H9 (cell line): ENCODE measurements at regions not wholly inside any gene's neighbourhood (a gene's known extent, or its start where the extent isn't known, plus 50 kb on each side); places are given as distances from the start of the nearest gene placed in this dataset.

Experiments used
- DNase-seq: peaks from one replicate; pipeline ENCODE4 v3.0.0-alpha.2; 2017
- H2AFZ ChIP-seq: one replicate; pipeline ENCODE4 v1.6.1; 2013; ENCODE audit warnings: mild to moderate bottlenecking, low read length, control low read depth, moderate library complexity
- H2AK5ac ChIP-seq: 2 replicates; pipeline ENCODE4 v1.6.1; 2013; ENCODE audit warnings: low read length, control low read depth, mixed read lengths; ENCODE audit not compliant: insufficient read length
- H2BK120ac ChIP-seq: one replicate; pipeline ENCODE4 v1.6.1; 2013; ENCODE audit warnings: low read depth, mild to moderate bottlenecking, low read length, control low read depth, inconsistent platforms; ENCODE audit not compliant: poor library complexity, severe bottlenecking
- H2BK12ac ChIP-seq: 2 replicates; pipeline ENCODE4 v1.6.1; 2013; ENCODE audit warnings: low read length, control low read depth, mixed read lengths, low read depth; ENCODE audit not compliant: insufficient read length
- H2BK15ac ChIP-seq: 2 replicates; pipeline ENCODE4 v1.6.1; 2013; ENCODE audit warnings: low read depth, low read length, control low read depth
- H2BK20ac ChIP-seq: one replicate; pipeline ENCODE4 v1.6.1; 2013; ENCODE audit warnings: low read depth, mild to moderate bottlenecking, low read length, control low read depth, inconsistent platforms; ENCODE audit not compliant: poor library complexity, severe bottlenecking
- H2BK5ac ChIP-seq: 2 replicates; pipeline ENCODE4 v1.6.1; 2013; ENCODE audit warnings: low read length, control low read depth, mixed read lengths; ENCODE audit not compliant: insufficient read length
- H3K14ac ChIP-seq: 2 replicates; pipeline ENCODE4 v1.6.1; 2013; ENCODE audit warnings: low read length, control low read depth; ENCODE audit not compliant: insufficient read depth
- H3K18ac ChIP-seq: 2 replicates; pipeline ENCODE4 v1.6.1; 2013; ENCODE audit warnings: low read depth, mild to moderate bottlenecking, mixed read lengths, low read length, control low read depth; ENCODE audit not compliant: insufficient read length
- H3K23ac ChIP-seq: 2 replicates; pipeline ENCODE4 v1.6.1; 2013; ENCODE audit warnings: low read length, control low read depth, mixed read lengths, low read depth; ENCODE audit not compliant: insufficient read length
- H3K23me2 ChIP-seq: 2 replicates; pipeline ENCODE4 v1.6.1; 2013; ENCODE audit warnings: low read depth, mild to moderate bottlenecking, mixed read lengths, low read length, control low read depth; ENCODE audit not compliant: insufficient read length, poor library complexity, severe bottlenecking
- H3K27ac ChIP-seq: 2 replicates; pipeline ENCODE4 v1.5.1; 2013; ENCODE audit warnings: low read length, control low read depth, mixed read lengths, low read depth; ENCODE audit not compliant: insufficient read length
- H3K27me3 ChIP-seq: 2 replicates; pipeline ENCODE4 v1.6.1; 2013; ENCODE audit warnings: low read length, control low read depth, inconsistent platforms; ENCODE audit not compliant: insufficient read depth
- H3K4ac ChIP-seq: 2 replicates; pipeline ENCODE4 v1.6.1; 2013; ENCODE audit warnings: low read depth, mild to moderate bottlenecking, control low read depth, inconsistent platforms, low read length, moderate library complexity
- H3K4me1 ChIP-seq: 2 replicates; pipeline ENCODE4 v1.6.1; 2013; ENCODE audit warnings: low read length, control low read depth, inconsistent platforms; ENCODE audit not compliant: insufficient read depth
- H3K4me2 ChIP-seq: 2 replicates; pipeline ENCODE4 v1.6.1; 2013; ENCODE audit warnings: low read length, control low read depth, mixed read lengths; ENCODE audit not compliant: insufficient read length, insufficient read depth
- H3K56ac ChIP-seq: 2 replicates; pipeline ENCODE4 v1.6.1; 2013; ENCODE audit warnings: low read depth, mild to moderate bottlenecking, mixed read lengths, low read length, control low read depth; ENCODE audit not compliant: insufficient read length
- H3K79me1 ChIP-seq: 2 replicates; pipeline ENCODE4 v1.6.1; 2013; ENCODE audit warnings: low read depth, mild to moderate bottlenecking, moderate library complexity, low read length, control low read depth, inconsistent platforms; ENCODE audit not compliant: insufficient read depth, poor library complexity, severe bottlenecking
- H3K79me2 ChIP-seq: 2 replicates; pipeline ENCODE4 v1.6.1; 2013; ENCODE audit warnings: low read length, control low read depth, inconsistent platforms; ENCODE audit not compliant: insufficient read depth
- H3K9ac ChIP-seq: 2 replicates; pipeline ENCODE4 v1.6.1; 2013; ENCODE audit warnings: low read length, control low read depth, mixed read lengths; ENCODE audit not compliant: insufficient read length; ENCODE audit errors: extremely low read depth
- H3K9me3 ChIP-seq: one replicate; pipeline ENCODE4 v1.6.1; 2013; ENCODE audit warnings: low read depth, low read length, inconsistent platforms; ENCODE audit not compliant: control insufficient read depth
- H3T11ph ChIP-seq: one replicate; pipeline ENCODE4 v1.6.1; 2013; ENCODE audit warnings: mild to moderate bottlenecking, low read length, control low read depth, inconsistent platforms
- H4K20me1 ChIP-seq: one replicate; pipeline ENCODE4 v1.6.1; 2013; ENCODE audit not compliant: control insufficient read depth, insufficient read length, insufficient read depth
- H4K5ac ChIP-seq: 2 replicates; pipeline ENCODE4 v1.6.1; 2013; ENCODE audit warnings: low read depth, mild to moderate bottlenecking, mixed read lengths, low read length, control low read depth; ENCODE audit not compliant: insufficient read length
- H4K8ac ChIP-seq: replicated peaks from 2 replicates; pipeline ENCODE4 v1.6.1; 2013; ENCODE audit warnings: low read length, control low read depth, mixed read lengths, low read depth; ENCODE audit not compliant: insufficient read length
- H4K91ac ChIP-seq: 2 replicates; pipeline ENCODE4 v1.6.1; 2013; ENCODE audit warnings: low read depth, mild to moderate bottlenecking, moderate library complexity, mixed read lengths, low read length, control low read depth; ENCODE audit not compliant: insufficient read length
- H3K27ac Mint-ChIP-seq, 3 experiments: 2 replicates in 2 of 3; 3 replicates in 1 of 3; pipeline ENCODE4 v1.8.0; 2020 to 2021; ENCODE audit warnings: mixed read lengths in 3 of 3, mild to moderate bottlenecking in 1 of 3, moderate library complexity in 1 of 3
- H3K27me3 Mint-ChIP-seq: 2 replicates; pipeline ENCODE4 v1.8.0; 2021; ENCODE audit warnings: low read depth, mild to moderate bottlenecking, moderate library complexity, mixed read lengths
- H3K36me3 Mint-ChIP-seq, 3 experiments: 2 replicates in 2 of 3; 3 replicates in 1 of 3; pipeline ENCODE4 v1.8.0; 2020 to 2021; ENCODE audit warnings: low read depth in 3 of 3, mixed read lengths in 3 of 3; ENCODE audit not compliant: insufficient read depth in 1 of 3
- H3K4me1 Mint-ChIP-seq, 2 experiments: 2 replicates each; pipeline ENCODE4 v1.8.0; 2020; ENCODE audit warnings: mixed read lengths in 2 of 2
- H3K4me3 Mint-ChIP-seq, 2 experiments: 2 replicates in 1 of 2; 3 replicates in 1 of 2; pipeline ENCODE4 v1.8.0; 2020 to 2021; ENCODE audit warnings: mild to moderate bottlenecking in 2 of 2, mixed read lengths in 2 of 2, moderate library complexity in 1 of 2
- H3K9me3 Mint-ChIP-seq, 2 experiments: 2 replicates in 1 of 2; 3 replicates in 1 of 2; pipeline ENCODE4 v1.8.0; 2020; ENCODE audit warnings: mild to moderate bottlenecking in 2 of 2, mixed read lengths in 2 of 2, moderate library complexity in 1 of 2
- WGBS: extraction: QIAGEN DNeasy Blood & Tissue Kit; methylation state at CpG from one replicate; pipeline ENCODE4 v1.1.7; 2013; ENCODE audit warnings: missing lambda C conversion rate, low lambda C conversion rate, mixed read lengths; ENCODE audit not compliant: insufficient read length; ENCODE audit errors: extremely low coverage; 5-methylcytosine and 5-hydroxymethylcytosine counted together
- TF ChIP-seq, protein P1 (sequence below): fragments of 200-600 bp; sonication (generic); conservative IDR thresholded peaks from 3 replicates; pipeline ENCODE4 v1.8.0; 2021; ENCODE audit warnings: antibody characterized with exemption, mild to moderate bottlenecking

DNA sequence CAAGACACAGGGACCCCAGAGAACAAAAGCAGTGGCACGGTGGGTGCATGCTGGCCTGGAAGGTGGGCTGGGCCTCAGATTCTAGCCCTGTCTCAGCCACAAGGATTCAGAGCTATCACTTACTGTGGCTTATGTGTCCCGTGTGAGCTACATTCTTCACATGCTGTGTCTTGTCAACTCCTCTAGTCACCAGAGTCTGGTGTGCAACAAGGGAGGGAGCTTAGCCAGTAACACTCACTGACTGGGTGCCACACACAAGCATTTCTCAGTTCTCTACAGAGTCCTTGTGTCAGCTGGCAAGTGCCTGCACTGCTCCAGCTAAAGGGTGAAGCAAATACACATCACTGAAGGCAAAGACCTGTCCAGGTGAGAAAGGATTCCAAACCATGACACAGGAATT is 186.9 kb upstream of the CDYL start:
- no peak overlapping the region for H2BK12ac ChIP-seq
- H3K79me2 ChIP-seq, result no peaks in the 10 kb centered on the region
- H3K23me2 ChIP-seq, result no peaks in the 10 kb centered on the region
- DNase-seq, result no peak
- no peak overlapping the region for H4K8ac ChIP-seq
- no peak overlapping the region for H2BK15ac ChIP-seq
- no peak overlapping the region for H3T11ph ChIP-seq
- no peak overlapping the region for H3K4ac ChIP-seq
- H2BK20ac ChIP-seq, result no peak overlapping the region
- H3K4me2 ChIP-seq, result no peak overlapping the region
- TF ChIP-seq, protein P1, sequence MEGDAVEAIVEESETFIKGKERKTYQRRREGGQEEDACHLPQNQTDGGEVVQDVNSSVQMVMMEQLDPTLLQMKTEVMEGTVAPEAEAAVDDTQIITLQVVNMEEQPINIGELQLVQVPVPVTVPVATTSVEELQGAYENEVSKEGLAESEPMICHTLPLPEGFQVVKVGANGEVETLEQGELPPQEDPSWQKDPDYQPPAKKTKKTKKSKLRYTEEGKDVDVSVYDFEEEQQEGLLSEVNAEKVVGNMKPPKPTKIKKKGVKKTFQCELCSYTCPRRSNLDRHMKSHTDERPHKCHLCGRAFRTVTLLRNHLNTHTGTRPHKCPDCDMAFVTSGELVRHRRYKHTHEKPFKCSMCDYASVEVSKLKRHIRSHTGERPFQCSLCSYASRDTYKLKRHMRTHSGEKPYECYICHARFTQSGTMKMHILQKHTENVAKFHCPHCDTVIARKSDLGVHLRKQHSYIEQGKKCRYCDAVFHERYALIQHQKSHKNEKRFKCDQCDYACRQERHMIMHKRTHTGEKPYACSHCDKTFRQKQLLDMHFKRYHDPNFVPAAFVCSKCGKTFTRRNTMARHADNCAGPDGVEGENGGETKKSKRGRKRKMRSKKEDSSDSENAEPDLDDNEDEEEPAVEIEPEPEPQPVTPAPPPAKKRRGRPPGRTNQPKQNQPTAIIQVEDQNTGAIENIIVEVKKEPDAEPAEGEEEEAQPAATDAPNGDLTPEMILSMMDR, result no peak
- no peaks in the 10 kb centered on the region for H3K4me1 ChIP-seq
- no peaks in the 10 kb centered on the region for H3K27me3 ChIP-seq
- no peaks in the 10 kb centered on the region for H3K9me3 ChIP-seq
- no peaks in the 10 kb centered on the region; a peak in 1 of 7 replicates for H3K36me3 Mint-ChIP-seq
- no peak overlapping the region for H3K18ac ChIP-seq
- no peak overlapping the region for H4K5ac ChIP-seq
- no peak overlapping the region for H3K23ac ChIP-seq
- H3K56ac ChIP-seq, result no peak overlapping the region
- H3K9me3 Mint-ChIP-seq, result no peaks in the 10 kb centered on the region
- no peak overlapping the region for H2AK5ac ChIP-seq
- H2AFZ ChIP-seq, result no peak overlapping the region
- peaks cover 7% of the 10 kb centered on the region for H3K27me3 Mint-ChIP-seq
- H4K91ac ChIP-seq, result no peak overlapping the region
- H3K9ac ChIP-seq, result no peak overlapping the region
- no peaks in the 10 kb centered on the region for H4K20me1 ChIP-seq
- no peaks in the 10 kb centered on the region for H3K79me1 ChIP-seq
- H2BK5ac ChIP-seq, result no peak overlapping the region
- no peak overlapping the region for H3K27ac Mint-ChIP-seq
- peaks cover 3 to 7% of the 10 kb centered on the region in 2 experiments; a peak in 1 of 4 replicates for H3K4me1 Mint-ChIP-seq
- no peak overlapping the region for H3K4me3 Mint-ChIP-seq
- no peak overlapping the region for H2BK120ac ChIP-seq
- no peak overlapping the region for H3K27ac ChIP-seq
- no peak overlapping the region for H3K14ac ChIP-seq
- no CpG with 5 or more reads among the region's 2 CpGs for WGBS
